ENCODE measurements at regions not wholly inside any gene's neighbourhood (a gene's known extent, or its start where the extent isn't known, plus 50 kb on each side); places are given as distances from the start of the nearest gene placed in this dataset.

- no CpG with 5 or more reads among the region's 4 CpGs for WGBS (ENCODE audit: extremely low coverage, insufficient read length, low lambda C conversion rate)
- Histone ChIP-seq H3K79me2 (ENCODE audit: insufficient read depth, low read length) (no peaks in the 10 kb centered on the region), H2AK5ac (ENCODE audit: insufficient read length, low read length) (no peak overlapping the region), H3K4ac (ENCODE audit: low read depth, low read length) (no peak overlapping the region), H3T11ph (ENCODE audit: low read length) (no peak overlapping the region), H4K5ac (ENCODE audit: insufficient read length, low read depth, low read length) (no peak overlapping the region), H3K23ac (ENCODE audit: insufficient read length, low read depth, low read length) (no peak overlapping the region), H4K20me1 (ENCODE audit: control insufficient read depth, insufficient read depth, insufficient read length) (no peaks in the 10 kb centered on the region), H4K8ac (replicated peaks; ENCODE audit: insufficient read length, low read depth, low read length) (no peak overlapping the region), H3K18ac (ENCODE audit: insufficient read length, low read depth, low read length) (no peak overlapping the region), H2AFZ (ENCODE audit: low read length) (no peak overlapping the region), H2BK5ac (ENCODE audit: insufficient read length, low read length) (no peak overlapping the region), H2BK12ac (ENCODE audit: insufficient read length, low read depth, low read length) (no peak overlapping the region), H2BK20ac (ENCODE audit: low read depth, low read length, poor library complexity, severe bottlenecking) (no peak overlapping the region), H3K14ac (ENCODE audit: insufficient read depth, low read length) (no peak overlapping the region), H3K79me1 (ENCODE audit: insufficient read depth, low read depth, low read length, poor library complexity, severe bottlenecking) (no peaks in the 10 kb centered on the region), H2BK120ac (ENCODE audit: low read depth, low read length, poor library complexity, severe bottlenecking) (no peak overlapping the region), H3K23me2 (ENCODE audit: insufficient read length, low read depth, low read length, poor library complexity, severe bottlenecking) (no peaks in the 10 kb centered on the region), H4K91ac (ENCODE audit: insufficient read length, low read depth, low read length) (no peak overlapping the region), H3K9me3 (ENCODE audit: control insufficient read depth, low read depth, low read length) (no peaks in the 10 kb centered on the region), H3K9ac (ENCODE audit: extremely low read depth, insufficient read length, low read length) (no peak overlapping the region), H3K4me1 (ENCODE audit: insufficient read depth, low read length) (no peaks in the 10 kb centered on the region), H2BK15ac (ENCODE audit: low read depth, low read length) (no peak overlapping the region), H3K27me3 (ENCODE audit: insufficient read depth, low read length) (no peaks in the 10 kb centered on the region), H3K27ac (ENCODE audit: insufficient read length, low read depth, low read length) (no peak overlapping the region), H3K4me2 (ENCODE audit: insufficient read depth, insufficient read length, low read length) (no peak overlapping the region), H3K56ac (ENCODE audit: insufficient read length, low read depth, low read length) (no peak overlapping the region)
- H3K4me1 Mint-ChIP-seq, result peaks cover 13 to 17% of the 10 kb centered on the region in 2 experiments
- DNase-seq, result no peak
- TF ChIP-seq, protein P1, sequence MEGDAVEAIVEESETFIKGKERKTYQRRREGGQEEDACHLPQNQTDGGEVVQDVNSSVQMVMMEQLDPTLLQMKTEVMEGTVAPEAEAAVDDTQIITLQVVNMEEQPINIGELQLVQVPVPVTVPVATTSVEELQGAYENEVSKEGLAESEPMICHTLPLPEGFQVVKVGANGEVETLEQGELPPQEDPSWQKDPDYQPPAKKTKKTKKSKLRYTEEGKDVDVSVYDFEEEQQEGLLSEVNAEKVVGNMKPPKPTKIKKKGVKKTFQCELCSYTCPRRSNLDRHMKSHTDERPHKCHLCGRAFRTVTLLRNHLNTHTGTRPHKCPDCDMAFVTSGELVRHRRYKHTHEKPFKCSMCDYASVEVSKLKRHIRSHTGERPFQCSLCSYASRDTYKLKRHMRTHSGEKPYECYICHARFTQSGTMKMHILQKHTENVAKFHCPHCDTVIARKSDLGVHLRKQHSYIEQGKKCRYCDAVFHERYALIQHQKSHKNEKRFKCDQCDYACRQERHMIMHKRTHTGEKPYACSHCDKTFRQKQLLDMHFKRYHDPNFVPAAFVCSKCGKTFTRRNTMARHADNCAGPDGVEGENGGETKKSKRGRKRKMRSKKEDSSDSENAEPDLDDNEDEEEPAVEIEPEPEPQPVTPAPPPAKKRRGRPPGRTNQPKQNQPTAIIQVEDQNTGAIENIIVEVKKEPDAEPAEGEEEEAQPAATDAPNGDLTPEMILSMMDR (conservative IDR thresholded peaks at IDR 0.05), result no peak
- no peak overlapping the region for H3K27ac Mint-ChIP-seq
- H3K4me3 Mint-ChIP-seq, result no peak overlapping the region
- H3K36me3 Mint-ChIP-seq (ENCODE audit: insufficient read depth in 1 of 3, low read depth in 3 of 3), result no peaks in the 10 kb centered on the region; a peak in 1 of 7 replicates
- H3K9me3 Mint-ChIP-seq, result no peaks in the 10 kb centered on the region; a peak in 1 of 5 replicates
- H3K27me3 Mint-ChIP-seq (ENCODE audit: low read depth), result no peaks in the 10 kb centered on the region; the same call in none of the 2 replicates
These were observed 64.8 kb downstream of the CDCA7 start for GRCh38 chr2:173419506-173419905.
